HG03025 (cell line): ENCODE measurements at regions not wholly inside any gene's neighbourhood (a gene's known extent, or its start where the extent isn't known, plus 50 kb on each side); places are given as distances from the start of the nearest gene placed in this dataset.

ENCODE experiments used
- ATAC-seq: cut with Tn5 transposase; IDR thresholded peaks from one replicate; pipeline ENCODE4 v1.9.1; 2021; ENCODE audit warnings: mild to moderate bottlenecking, moderate library complexity; ENCODE audit not compliant: unreplicated experiment, low FRiP score

DNA sequence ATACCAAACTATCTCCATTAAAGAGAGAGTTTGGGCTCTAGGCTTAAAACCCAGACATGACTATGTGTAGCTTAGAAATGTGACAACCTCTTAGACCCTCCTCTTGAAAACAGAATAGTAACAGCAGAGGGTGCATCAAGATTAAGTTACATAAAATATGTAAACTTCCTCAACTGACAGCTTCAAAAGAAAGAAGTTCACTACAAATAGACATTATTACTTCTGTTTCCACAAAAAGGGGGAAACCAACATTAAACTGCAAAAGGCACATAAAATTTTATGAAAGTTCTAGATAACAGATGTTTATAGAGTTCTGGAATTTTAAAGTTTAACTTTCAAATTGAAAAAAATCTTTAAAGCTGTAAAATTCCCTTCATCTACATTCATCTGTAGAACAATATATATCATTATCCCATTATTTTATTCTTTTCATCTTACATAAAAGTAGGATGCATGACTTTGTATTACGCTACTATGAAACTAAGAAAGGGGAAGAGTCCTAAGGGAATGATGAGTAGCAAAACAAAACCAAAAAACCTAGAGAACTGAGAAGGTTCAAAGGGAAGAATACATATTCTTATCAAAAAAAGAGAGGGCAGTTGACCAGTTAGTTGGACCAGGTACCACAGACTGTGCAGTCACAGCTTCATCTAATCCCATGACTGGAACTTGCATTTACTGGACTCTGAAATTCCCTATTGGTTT is 177.0 kb downstream of the SIPA1L2 start:
- no peak for ATAC-seq

DNA sequence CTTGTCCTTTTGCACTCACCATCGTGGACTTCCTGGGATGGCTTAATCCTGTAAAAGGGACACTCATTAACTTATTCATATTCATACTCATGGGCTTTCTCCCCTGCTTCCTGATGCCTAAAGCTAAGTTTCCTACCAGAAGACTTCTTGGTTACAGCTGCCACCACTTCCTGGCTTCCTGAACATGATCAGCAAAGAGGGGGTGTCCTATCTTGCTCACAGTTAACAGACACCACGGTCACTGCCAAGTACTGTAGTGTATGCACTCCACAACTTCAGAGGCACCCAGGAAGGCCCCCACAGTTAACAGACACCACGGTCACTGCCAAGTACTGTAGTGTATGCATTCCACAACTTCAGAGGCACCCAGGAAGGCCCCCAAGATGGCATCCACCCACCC is 177.8 kb downstream of the SIPA1L2 start:
- ATAC-seq, result no peak

GRCh38 chr1:232451506-232451905 is 178.4 kb downstream of the SIPA1L2 start:
- no peak for ATAC-seq

GRCh38 chr1:232450615-232451014 is 179.3 kb downstream of the SIPA1L2 start:
- no peak for ATAC-seq

GRCh38 chr1:232447125-232447524 is 182.8 kb downstream of the SIPA1L2 start:
- no peak for ATAC-seq

- no peak for ATAC-seq
These were observed 184.4 kb downstream of the SIPA1L2 start for GRCh38 chr1:232445361-232446106.

GRCh38 chr1:232443372-232443771 is 186.6 kb downstream of the SIPA1L2 start:
- ATAC-seq, result no peak

DNA sequence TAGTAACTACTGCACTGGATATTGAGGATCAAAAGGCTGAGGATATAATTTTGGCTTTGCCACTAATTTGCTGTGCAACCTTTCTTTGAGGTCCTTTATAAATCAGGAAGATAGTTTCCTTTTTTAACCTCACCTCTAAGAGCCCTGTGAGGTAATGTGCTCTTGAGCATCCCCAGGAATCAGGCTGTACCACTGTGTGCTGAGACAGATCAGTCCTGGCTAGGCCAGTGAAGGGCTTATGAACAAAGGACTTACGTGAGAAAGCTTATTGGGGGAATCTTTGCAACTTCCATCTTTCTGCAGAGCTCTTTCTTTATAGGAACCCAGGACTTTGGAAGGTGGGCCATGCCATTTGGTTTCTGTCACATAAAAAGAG is 188.9 kb downstream of the SIPA1L2 start:
- ATAC-seq, result no peak

GRCh38 chr1:232440325-232441035 is 189.5 kb downstream of the SIPA1L2 start:
- no peak for ATAC-seq

- no peak for ATAC-seq
These were observed 190.9 kb downstream of the SIPA1L2 start for GRCh38 chr1:232439011-232439410.

GRCh38 chr1:232438476-232438875 is 191.5 kb downstream of the SIPA1L2 start:
- ATAC-seq, result no peak

- ATAC-seq, result no peak
These were observed 192.4 kb downstream of the SIPA1L2 start for GRCh38 chr1:232437510-232437909.

DNA sequence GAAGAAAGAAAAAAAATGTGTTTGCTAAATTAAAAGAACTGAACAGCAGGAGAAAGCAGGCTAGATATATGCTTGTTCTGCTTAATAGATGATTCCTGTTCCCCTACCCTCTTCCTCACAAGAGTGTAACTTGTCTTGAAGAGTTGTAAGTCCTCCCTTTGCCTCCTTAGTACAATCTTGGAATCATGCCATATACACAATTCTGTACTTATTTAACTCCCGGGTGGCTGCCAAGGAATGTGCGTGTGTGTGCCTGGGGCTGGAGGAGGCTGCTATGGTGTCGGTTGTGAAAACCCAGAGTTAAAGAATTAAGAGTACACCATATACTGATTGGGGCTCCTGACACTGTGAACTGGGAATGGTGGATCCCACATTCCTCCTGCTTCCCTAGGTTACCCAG is 194.2 kb downstream of the SIPA1L2 start:
- no peak for ATAC-seq

DNA sequence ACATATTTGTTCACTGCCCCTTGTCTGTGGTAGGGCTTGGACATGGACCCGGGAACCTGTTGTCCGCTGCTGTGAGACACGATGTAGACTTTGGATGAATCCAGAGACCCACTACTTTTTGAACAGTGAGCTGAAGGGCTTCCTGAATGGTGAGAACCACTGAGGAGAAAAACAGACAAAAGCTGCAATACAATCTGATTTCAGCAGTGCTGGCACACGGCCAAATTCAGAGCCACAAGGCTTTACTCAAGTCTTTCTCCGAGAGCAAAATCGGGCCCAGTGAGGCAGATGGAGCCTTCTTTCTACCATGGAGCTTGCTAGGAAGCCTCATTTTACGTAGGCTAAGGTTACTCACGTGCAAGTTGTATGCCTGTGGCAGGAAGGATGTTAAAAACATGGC is 197.6 kb downstream of the SIPA1L2 start:
- no peak for ATAC-seq

GRCh38 chr1:232431748-232432147 is 198.2 kb downstream of the SIPA1L2 start:
- ATAC-seq, result no peak

- ATAC-seq, result no peak
These were observed 198.6 kb downstream of the SIPA1L2 start for GRCh38 chr1:232431326-232431725.

- no peak for ATAC-seq
These were observed 199.5 kb downstream of the SIPA1L2 start for GRCh38 chr1:232430467-232430866.

DNA sequence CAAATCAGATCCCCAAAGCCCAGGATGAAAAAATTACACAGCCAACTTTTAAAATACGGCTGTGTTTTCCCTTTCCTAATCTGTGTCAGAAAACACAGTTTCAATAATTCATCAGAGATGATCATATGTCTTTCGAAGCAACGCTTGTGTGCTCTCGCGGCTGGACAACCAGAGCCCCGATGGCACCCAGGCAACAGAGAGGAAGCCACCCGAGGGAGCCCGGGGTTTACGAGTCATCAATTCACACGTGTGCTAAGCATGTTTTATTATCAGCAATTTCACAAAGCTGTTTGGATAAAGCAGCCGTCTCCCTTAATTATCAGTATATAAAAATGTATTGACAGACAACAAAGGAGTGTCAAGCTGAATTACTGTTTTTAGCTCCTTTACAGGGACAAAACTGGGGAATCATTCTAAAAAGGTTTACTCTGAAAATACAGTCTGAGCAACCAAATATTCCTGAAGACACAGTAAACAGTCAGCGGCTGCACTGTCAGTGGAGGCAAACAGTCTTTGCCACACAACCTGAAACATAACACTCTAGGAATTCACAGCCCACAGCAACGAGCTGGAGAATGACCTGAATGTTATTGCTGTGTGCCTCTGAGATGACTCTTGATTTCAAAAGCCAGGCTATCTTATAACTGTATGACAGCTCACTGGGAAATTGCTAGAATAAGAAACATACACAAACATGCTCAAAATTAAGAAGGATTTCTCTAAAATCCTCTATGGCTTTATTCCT is 201.0 kb downstream of the SIPA1L2 start:
- no peak for ATAC-seq

DNA sequence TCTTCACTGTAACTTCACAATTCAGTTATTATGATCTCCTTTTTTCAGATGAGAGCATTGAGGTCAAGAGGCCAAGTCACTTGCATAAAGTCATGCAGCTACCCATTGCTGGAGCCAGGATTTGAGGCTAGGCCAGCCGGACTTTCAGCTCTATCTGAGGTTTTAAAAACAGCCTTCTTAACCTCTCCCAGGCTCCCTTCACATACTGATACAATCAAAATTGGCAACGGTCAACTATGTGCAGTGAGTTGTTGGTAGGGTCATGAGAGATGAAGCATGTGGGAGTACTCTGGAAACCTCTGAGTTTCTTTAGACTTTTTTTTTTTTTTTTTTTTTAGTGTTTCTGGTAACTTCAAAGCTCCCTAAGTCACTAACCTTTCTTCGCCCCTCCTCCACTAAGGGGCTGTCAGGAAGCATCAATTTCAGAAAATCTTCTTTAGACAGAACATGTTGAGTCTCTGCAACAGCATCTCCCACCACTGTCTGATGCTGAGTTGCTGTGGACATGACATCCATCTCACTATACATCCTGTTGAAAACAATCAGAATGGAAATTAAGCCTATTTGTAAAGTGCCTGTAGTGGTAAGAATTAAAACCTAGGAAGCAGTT is 201.8 kb downstream of the SIPA1L2 start:
- no peak for ATAC-seq

- ATAC-seq, result no peak
These were observed 203.1 kb downstream of the SIPA1L2 start for GRCh38 chr1:232426801-232427200.
